Neural progenitor cell (in vitro differentiated cells): ENCODE measurements at regions not wholly inside any gene's neighbourhood (a gene's known extent, or its start where the extent isn't known, plus 50 kb on each side); places are given as distances from the start of the nearest gene placed in this dataset.

Experiments used
- DNase-seq: peaks from one replicate; pipeline ENCODE4 v3.0.0-alpha.2; 2016; ENCODE audit warnings: low spot score
- H2AFZ ChIP-seq: fragments of 200-600 bp; sonication (generic); replicated peaks from 2 replicates; pipeline ENCODE4 v1.6.1; 2016; ENCODE audit warnings: antibody characterized with exemption
- H3F3A ChIP-seq: fragments of 200-600 bp; sonication (generic); 2 replicates; pipeline ENCODE4 v1.6.1; 2016; ENCODE audit warnings: antibody characterized with exemption, low read depth
- H3K27ac ChIP-seq: fragments of 200-600 bp; sonication (generic); 2 replicates; pipeline ENCODE4 v1.5.1; 2016; ENCODE audit warnings: mild to moderate bottlenecking
- H3K27me3 ChIP-seq: fragments of 200-600 bp; sonication (generic); 2 replicates; pipeline ENCODE4 v1.6.1; 2016; ENCODE audit warnings: mild to moderate bottlenecking, moderate library complexity
- H3K36me3 ChIP-seq: fragments of 200-600 bp; sonication (generic); 2 replicates; pipeline ENCODE4 v1.5.1; 2016
- H3K4me1 ChIP-seq: fragments of 200-600 bp; sonication (generic); 2 replicates; pipeline ENCODE4 v1.6.1; 2016; ENCODE audit warnings: mixed run types
- H3K4me2 ChIP-seq: fragments of 200-600 bp; sonication (generic); 2 replicates; pipeline ENCODE4 v1.6.1; 2016
- H3K4me3 ChIP-seq: fragments of 200-600 bp; sonication (generic); 2 replicates; pipeline ENCODE4 v1.5.1; 2016
- H3K79me2 ChIP-seq: fragments of 200-600 bp; sonication (generic); 2 replicates; pipeline ENCODE4 v1.6.1; 2016; ENCODE audit warnings: low read depth
- H3K9ac ChIP-seq: fragments of 200-600 bp; sonication (generic); 2 replicates; pipeline ENCODE4 v1.6.1; 2016
- H3K9me3 ChIP-seq: fragments of 200-600 bp; sonication (generic); 2 replicates; pipeline ENCODE4 v1.5.1; 2016; ENCODE audit warnings: low read depth
- H4K20me1 ChIP-seq: fragments of 200-600 bp; sonication (generic); 2 replicates; pipeline ENCODE4 v1.6.1; 2016; ENCODE audit warnings: low read depth
- H3K27ac Mint-ChIP-seq: 3 replicates; pipeline ENCODE4 v1.8.0; 2021; ENCODE audit warnings: mixed read lengths
- H3K27me3 Mint-ChIP-seq: 2 replicates; pipeline ENCODE4 v1.8.0; 2022; ENCODE audit warnings: low read depth, mild to moderate bottlenecking, inconsistent platforms, moderate library complexity, mixed read lengths; ENCODE audit not compliant: insufficient read depth
- H3K36me3 Mint-ChIP-seq: 3 replicates; pipeline ENCODE4 v1.8.0; 2021; ENCODE audit warnings: mixed read lengths
- H3K4me1 Mint-ChIP-seq: 3 replicates; pipeline ENCODE4 v1.8.0; 2021; ENCODE audit warnings: mixed read lengths
- H3K4me3 Mint-ChIP-seq: 3 replicates; pipeline ENCODE4 v1.8.0; 2021; ENCODE audit warnings: mild to moderate bottlenecking, moderate library complexity, mixed read lengths
- H3K9me3 Mint-ChIP-seq: 3 replicates; pipeline ENCODE4 v1.8.0; 2020; ENCODE audit warnings: mixed read lengths
- EZH2 ChIP-seq: fragments of 200-600 bp; sonication (generic); IDR thresholded peaks from 2 replicates; pipeline ENCODE4 v1.6.1; 2017; ENCODE audit warnings: antibody characterized with exemption, mild to moderate bottlenecking, moderate library complexity
- EZH2phosphoT487 ChIP-seq: fragments of 200-600 bp; sonication (generic); IDR thresholded peaks from 2 replicates; pipeline ENCODE4 v1.6.1; 2017; ENCODE audit warnings: antibody characterized with exemption
- TF ChIP-seq, protein P1 (sequence below): fragments of 200-600 bp; sonication (generic); IDR thresholded peaks from 2 replicates; pipeline ENCODE4 v1.5.1; 2017; ENCODE audit warnings: antibody characterized with exemption, mild to moderate bottlenecking

GRCh38 chr4:52196606-52197130 is 145.6 kb downstream of the SPATA18 start:
- Histone ChIP-seq H2AFZ (no peak overlapping the region), H3K4me2 (no peak overlapping the region), H3F3A (peaks cover 3% of the 10 kb centered on the region), H3K79me2 (no peaks in the 10 kb centered on the region), H3K27me3 (no peaks in the 10 kb centered on the region), H3K9me3 (no peaks in the 10 kb centered on the region), H4K20me1 (no peaks in the 10 kb centered on the region), H3K4me3 (no peak overlapping the region), H3K27ac (no peak overlapping the region), H3K9ac (no peak overlapping the region), H3K4me1 (peaks cover 7% of the 10 kb centered on the region), H3K36me3 (no peaks in the 10 kb centered on the region)
- Mint-ChIP-seq H3K4me3 (no peak overlapping the region), H3K27ac (no peak overlapping the region), H3K36me3 (no peaks in the 10 kb centered on the region), H3K27me3 (peaks cover 9% of the 10 kb centered on the region), H3K9me3 (peaks cover 6% of the 10 kb centered on the region), H3K4me1 (peaks cover 38% of the 10 kb centered on the region)
- no peak for DNase-seq
- TF ChIP-seq, protein P1, sequence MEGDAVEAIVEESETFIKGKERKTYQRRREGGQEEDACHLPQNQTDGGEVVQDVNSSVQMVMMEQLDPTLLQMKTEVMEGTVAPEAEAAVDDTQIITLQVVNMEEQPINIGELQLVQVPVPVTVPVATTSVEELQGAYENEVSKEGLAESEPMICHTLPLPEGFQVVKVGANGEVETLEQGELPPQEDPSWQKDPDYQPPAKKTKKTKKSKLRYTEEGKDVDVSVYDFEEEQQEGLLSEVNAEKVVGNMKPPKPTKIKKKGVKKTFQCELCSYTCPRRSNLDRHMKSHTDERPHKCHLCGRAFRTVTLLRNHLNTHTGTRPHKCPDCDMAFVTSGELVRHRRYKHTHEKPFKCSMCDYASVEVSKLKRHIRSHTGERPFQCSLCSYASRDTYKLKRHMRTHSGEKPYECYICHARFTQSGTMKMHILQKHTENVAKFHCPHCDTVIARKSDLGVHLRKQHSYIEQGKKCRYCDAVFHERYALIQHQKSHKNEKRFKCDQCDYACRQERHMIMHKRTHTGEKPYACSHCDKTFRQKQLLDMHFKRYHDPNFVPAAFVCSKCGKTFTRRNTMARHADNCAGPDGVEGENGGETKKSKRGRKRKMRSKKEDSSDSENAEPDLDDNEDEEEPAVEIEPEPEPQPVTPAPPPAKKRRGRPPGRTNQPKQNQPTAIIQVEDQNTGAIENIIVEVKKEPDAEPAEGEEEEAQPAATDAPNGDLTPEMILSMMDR = no peak
- TF ChIP-seq EZH2 (no peak), EZH2phosphoT487 (no peak)

DNA sequence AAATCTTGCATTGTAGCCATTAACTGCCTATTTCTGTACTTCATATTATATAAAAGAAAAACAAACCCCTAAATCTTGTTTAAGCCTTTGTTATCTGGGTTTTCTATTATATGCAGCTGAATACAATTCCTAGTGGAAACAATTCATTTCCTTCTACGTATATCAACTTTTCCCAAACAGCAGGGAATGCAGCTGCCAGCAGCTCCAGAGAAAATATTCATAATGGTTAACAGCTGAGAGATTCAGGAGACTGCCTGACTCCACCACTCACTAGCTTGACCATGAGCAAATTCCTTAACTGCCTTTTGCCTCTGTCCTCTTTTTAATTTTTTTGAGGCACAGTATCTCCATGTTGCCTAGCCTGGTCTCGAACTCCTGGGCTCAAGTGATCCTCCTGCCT is 146.2 kb downstream of the SPATA18 start:
- no peaks in the 10 kb centered on the region for H3K9me3 ChIP-seq
- no peak overlapping the region for H2AFZ ChIP-seq
- Mint-ChIP-seq H3K9me3 (peaks cover 6% of the 10 kb centered on the region), H3K27me3 (peaks cover 9% of the 10 kb centered on the region), H3K4me3 (no peak overlapping the region), H3K36me3 (no peaks in the 10 kb centered on the region), H3K27ac (no peak overlapping the region), H3K4me1 (peaks cover 40% of the 10 kb centered on the region)
- peaks cover 9% of the 10 kb centered on the region for H3F3A ChIP-seq
- H3K27me3 ChIP-seq = no peaks in the 10 kb centered on the region
- DNase-seq = no peak
- H3K27ac ChIP-seq = no peak overlapping the region
- no peak overlapping the region for H3K4me3 ChIP-seq
- H3K4me1 ChIP-seq = peaks cover 12% of the 10 kb centered on the region
- no peak overlapping the region for H3K4me2 ChIP-seq
- no peak overlapping the region for H3K9ac ChIP-seq
- H4K20me1 ChIP-seq = no peaks in the 10 kb centered on the region
- H3K36me3 ChIP-seq = no peaks in the 10 kb centered on the region
- H3K79me2 ChIP-seq = no peaks in the 10 kb centered on the region
- TF ChIP-seq EZH2phosphoT487 = no peak
- no peak for TF ChIP-seq EZH2
- TF ChIP-seq, protein P1 = no peak

DNA sequence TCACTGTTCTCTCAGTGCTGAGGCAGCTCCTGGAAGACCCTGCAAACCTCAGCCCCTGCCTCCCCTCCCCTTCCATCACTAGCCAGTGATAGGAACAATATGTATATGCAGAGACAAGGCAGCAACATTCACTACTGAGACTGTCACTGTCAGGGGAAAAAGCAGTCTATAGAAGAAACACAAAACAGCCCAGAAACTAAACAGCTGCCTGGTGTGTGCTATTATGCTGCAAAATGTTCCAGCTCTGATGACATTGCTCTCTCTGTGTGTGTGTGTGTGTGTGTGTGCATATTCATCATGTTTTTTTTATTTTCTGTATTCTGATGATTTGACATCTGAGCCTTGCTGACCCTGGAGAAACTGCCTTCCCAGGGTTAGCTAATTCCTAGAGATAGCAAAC is 147.2 kb downstream of the SPATA18 start:
- H3K27ac ChIP-seq = no peak overlapping the region
- H3K4me3 ChIP-seq = no peak overlapping the region
- Mint-ChIP-seq H3K36me3 (no peaks in the 10 kb centered on the region), H3K9me3 (peaks cover 6% of the 10 kb centered on the region), H3K4me1 (peaks cover 39% of the 10 kb centered on the region), H3K27me3 (peaks cover 9% of the 10 kb centered on the region), H3K4me3 (no peak overlapping the region), H3K27ac (peak overlapping the region; percentile 87)
- no peak overlapping the region for H2AFZ ChIP-seq
- H3K36me3 ChIP-seq = no peaks in the 10 kb centered on the region
- H3K9me3 ChIP-seq = no peaks in the 10 kb centered on the region
- peaks cover 16% of the 10 kb centered on the region for H3K4me1 ChIP-seq
- peaks cover 12% of the 10 kb centered on the region for H3F3A ChIP-seq
- H3K4me2 ChIP-seq = no peak overlapping the region
- no peaks in the 10 kb centered on the region for H3K27me3 ChIP-seq
- TF ChIP-seq, protein P1 = no peak
- TF ChIP-seq EZH2 = no peak
- TF ChIP-seq EZH2phosphoT487 = no peak
- H4K20me1 ChIP-seq = no peaks in the 10 kb centered on the region
- DNase-seq = no peak
- no peaks in the 10 kb centered on the region for H3K79me2 ChIP-seq
- no peak overlapping the region for H3K9ac ChIP-seq
